ENCODE measurements at regions not wholly inside any gene's neighbourhood (a gene's known extent, or its start where the extent isn't known, plus 50 kb on each side); places are given as distances from the start of the nearest gene placed in this dataset.
"Not testable (repeated sequence)": the region's sequence is repeated elsewhere in the genome, so short reads cannot be mapped to it uniquely, and the experiment has no call there.

DNA sequence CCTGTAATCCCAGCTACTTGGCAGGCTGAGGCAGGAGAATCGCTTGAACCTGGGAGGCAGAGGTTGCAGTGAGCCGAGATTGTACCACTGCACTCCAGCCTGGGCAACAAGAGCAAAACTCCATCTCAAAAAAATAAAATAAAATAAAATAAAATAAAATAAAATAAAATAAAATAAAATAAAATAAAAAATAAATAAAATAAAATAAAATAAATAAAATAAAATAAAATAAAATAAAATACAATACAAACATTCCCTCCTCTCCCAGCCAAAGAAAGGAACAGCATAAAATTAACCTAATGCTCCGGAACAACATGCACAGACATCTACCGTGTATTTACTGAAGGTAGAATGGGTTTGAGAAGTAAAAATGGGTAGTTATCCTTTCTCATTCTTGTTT, 521.9 kb upstream of the FAM174A start:
- not testable (repeated sequence) for TF ChIP-seq JUN (CRISPR knock-in tag; IDR thresholded peaks at IDR 0.05); ZNF396 (CRISPR knock-in tag; IDR thresholded peaks at IDR 0.05; ENCODE audit: borderline replicate concordance); CREB1 (CRISPR knock-in tag; IDR thresholded peaks at IDR 0.05); TEAD4 (CRISPR knock-in tag; IDR thresholded peaks at IDR 0.05); NFE2L1 (CRISPR knock-in tag; IDR thresholded peaks at IDR 0.05); SP1 (CRISPR knock-in tag; conservative IDR thresholded peaks at IDR 0.05); TP53 (CRISPR knock-in tag; IDR thresholded peaks at IDR 0.05)
- TF ChIP-seq, protein P1, sequence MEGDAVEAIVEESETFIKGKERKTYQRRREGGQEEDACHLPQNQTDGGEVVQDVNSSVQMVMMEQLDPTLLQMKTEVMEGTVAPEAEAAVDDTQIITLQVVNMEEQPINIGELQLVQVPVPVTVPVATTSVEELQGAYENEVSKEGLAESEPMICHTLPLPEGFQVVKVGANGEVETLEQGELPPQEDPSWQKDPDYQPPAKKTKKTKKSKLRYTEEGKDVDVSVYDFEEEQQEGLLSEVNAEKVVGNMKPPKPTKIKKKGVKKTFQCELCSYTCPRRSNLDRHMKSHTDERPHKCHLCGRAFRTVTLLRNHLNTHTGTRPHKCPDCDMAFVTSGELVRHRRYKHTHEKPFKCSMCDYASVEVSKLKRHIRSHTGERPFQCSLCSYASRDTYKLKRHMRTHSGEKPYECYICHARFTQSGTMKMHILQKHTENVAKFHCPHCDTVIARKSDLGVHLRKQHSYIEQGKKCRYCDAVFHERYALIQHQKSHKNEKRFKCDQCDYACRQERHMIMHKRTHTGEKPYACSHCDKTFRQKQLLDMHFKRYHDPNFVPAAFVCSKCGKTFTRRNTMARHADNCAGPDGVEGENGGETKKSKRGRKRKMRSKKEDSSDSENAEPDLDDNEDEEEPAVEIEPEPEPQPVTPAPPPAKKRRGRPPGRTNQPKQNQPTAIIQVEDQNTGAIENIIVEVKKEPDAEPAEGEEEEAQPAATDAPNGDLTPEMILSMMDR (IDR thresholded peaks at IDR 0.05) = not testable (repeated sequence)
- TF ChIP-seq, protein P2, sequence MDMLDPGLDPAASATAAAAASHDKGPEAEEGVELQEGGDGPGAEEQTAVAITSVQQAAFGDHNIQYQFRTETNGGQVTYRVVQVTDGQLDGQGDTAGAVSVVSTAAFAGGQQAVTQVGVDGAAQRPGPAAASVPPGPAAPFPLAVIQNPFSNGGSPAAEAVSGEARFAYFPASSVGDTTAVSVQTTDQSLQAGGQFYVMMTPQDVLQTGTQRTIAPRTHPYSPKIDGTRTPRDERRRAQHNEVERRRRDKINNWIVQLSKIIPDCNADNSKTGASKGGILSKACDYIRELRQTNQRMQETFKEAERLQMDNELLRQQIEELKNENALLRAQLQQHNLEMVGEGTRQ (CRISPR knock-in tag; IDR thresholded peaks at IDR 0.05) = not testable (repeated sequence)
- TF ChIP-seq, protein P3, sequence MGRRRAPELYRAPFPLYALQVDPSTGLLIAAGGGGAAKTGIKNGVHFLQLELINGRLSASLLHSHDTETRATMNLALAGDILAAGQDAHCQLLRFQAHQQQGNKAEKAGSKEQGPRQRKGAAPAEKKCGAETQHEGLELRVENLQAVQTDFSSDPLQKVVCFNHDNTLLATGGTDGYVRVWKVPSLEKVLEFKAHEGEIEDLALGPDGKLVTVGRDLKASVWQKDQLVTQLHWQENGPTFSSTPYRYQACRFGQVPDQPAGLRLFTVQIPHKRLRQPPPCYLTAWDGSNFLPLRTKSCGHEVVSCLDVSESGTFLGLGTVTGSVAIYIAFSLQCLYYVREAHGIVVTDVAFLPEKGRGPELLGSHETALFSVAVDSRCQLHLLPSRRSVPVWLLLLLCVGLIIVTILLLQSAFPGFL (CRISPR knock-in tag; IDR thresholded peaks at IDR 0.05; ENCODE audit: borderline replicate concordance) = not testable (repeated sequence)
- TF ChIP-seq, protein P4, sequence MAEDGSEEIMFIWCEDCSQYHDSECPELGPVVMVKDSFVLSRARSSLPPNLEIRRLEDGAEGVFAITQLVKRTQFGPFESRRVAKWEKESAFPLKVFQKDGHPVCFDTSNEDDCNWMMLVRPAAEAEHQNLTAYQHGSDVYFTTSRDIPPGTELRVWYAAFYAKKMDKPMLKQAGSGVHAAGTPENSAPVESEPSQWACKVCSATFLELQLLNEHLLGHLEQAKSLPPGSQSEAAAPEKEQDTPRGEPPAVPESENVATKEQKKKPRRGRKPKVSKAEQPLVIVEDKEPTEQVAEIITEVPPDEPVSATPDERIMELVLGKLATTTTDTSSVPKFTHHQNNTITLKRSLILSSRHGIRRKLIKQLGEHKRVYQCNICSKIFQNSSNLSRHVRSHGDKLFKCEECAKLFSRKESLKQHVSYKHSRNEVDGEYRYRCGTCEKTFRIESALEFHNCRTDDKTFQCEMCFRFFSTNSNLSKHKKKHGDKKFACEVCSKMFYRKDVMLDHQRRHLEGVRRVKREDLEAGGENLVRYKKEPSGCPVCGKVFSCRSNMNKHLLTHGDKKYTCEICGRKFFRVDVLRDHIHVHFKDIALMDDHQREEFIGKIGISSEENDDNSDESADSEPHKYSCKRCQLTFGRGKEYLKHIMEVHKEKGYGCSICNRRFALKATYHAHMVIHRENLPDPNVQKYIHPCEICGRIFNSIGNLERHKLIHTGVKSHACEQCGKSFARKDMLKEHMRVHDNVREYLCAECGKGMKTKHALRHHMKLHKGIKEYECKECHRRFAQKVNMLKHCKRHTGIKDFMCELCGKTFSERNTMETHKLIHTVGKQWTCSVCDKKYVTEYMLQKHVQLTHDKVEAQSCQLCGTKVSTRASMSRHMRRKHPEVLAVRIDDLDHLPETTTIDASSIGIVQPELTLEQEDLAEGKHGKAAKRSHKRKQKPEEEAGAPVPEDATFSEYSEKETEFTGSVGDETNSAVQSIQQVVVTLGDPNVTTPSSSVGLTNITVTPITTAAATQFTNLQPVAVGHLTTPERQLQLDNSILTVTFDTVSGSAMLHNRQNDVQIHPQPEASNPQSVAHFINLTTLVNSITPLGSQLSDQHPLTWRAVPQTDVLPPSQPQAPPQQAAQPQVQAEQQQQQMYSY (CRISPR knock-in tag; IDR thresholded peaks at IDR 0.05) = not testable (repeated sequence)
- TF ChIP-seq, protein P5, sequence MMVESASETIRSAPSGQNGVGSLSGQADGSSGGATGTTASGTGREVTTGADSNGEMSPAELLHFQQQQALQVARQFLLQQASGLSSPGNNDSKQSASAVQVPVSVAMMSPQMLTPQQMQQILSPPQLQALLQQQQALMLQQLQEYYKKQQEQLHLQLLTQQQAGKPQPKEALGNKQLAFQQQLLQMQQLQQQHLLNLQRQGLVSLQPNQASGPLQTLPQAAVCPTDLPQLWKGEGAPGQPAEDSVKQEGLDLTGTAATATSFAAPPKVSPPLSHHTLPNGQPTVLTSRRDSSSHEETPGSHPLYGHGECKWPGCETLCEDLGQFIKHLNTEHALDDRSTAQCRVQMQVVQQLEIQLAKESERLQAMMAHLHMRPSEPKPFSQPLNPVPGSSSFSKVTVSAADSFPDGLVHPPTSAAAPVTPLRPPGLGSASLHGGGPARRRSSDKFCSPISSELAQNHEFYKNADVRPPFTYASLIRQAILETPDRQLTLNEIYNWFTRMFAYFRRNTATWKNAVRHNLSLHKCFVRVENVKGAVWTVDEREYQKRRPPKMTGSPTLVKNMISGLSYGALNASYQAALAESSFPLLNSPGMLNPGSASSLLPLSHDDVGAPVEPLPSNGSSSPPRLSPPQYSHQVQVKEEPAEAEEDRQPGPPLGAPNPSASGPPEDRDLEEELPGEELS (CRISPR knock-in tag; IDR thresholded peaks at IDR 0.05) = not testable (repeated sequence)
- TF ChIP-seq, protein P6, sequence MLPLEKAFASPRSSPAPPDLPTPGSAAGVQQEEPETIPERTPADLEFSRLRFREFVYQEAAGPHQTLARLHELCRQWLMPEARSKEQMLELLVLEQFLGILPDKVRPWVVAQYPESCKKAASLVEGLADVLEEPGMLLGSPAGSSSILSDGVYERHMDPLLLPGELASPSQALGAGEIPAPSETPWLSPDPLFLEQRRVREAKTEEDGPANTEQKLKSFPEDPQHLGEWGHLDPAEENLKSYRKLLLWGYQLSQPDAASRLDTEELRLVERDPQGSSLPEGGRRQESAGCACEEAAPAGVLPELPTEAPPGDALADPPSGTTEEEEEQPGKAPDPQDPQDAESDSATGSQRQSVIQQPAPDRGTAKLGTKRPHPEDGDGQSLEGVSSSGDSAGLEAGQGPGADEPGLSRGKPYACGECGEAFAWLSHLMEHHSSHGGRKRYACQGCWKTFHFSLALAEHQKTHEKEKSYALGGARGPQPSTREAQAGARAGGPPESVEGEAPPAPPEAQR (CRISPR knock-in tag; IDR thresholded peaks at IDR 0.05) = not testable (repeated sequence)

Measured in WTC11 (cell line).